Stimulated activated CD8-positive, alpha-beta memory T cell treated with anti-CD3 and anti-CD28 coated beads, Interleukin-2, amount 100 ng/mL, for 48 hours (primary cell): ENCODE measurements at regions not wholly inside any gene's neighbourhood (a gene's known extent, or its start where the extent isn't known, plus 50 kb on each side); places are given as distances from the start of the nearest gene placed in this dataset.
"Not testable (repeated sequence)": the region's sequence is repeated elsewhere in the genome, so short reads cannot be mapped to it uniquely, and the experiment has no call there.

Experiments
- DNase-seq, 2 donors: peaks; one replicate each; pipeline ENCODE4 v3.0.0-alpha.2; 2020; ENCODE audit warnings: low read depth in 2 of 2

- no peak for DNase-seq
Measured at GRCh38 chr13:24563087-24563486, 50.5 kb upstream of the PARP4 start.

GRCh38 chr13:24563971-24564370 is 51.4 kb upstream of the PARP4 start:
- not testable (repeated sequence) for DNase-seq

GRCh38 chr13:24564881-24565280 is 52.3 kb upstream of the PARP4 start:
- DNase-seq = no peak

GRCh38 chr13:24567593-24567992 is 55.0 kb upstream of the PARP4 start:
- DNase-seq = not testable (repeated sequence)

GRCh38 chr13:24574847-24575246 is 62.3 kb upstream of the PARP4 start:
- no peak for DNase-seq

- DNase-seq = not testable (repeated sequence)
Measured at GRCh38 chr13:24580315-24580714, 67.7 kb upstream of the PARP4 start.

GRCh38 chr13:24581578-24581977 is 69.0 kb upstream of the PARP4 start:
- DNase-seq = not testable (repeated sequence)

- not testable (repeated sequence) for DNase-seq
Measured at GRCh38 chr13:24591697-24592096, 79.1 kb upstream of the PARP4 start.

- not testable (repeated sequence) for DNase-seq
Measured at GRCh38 chr13:24597906-24598670, 82.1 kb upstream of the ATP12A start.

GRCh38 chr13:24599019-24599791 is 81.0 kb upstream of the ATP12A start:
- not testable (repeated sequence) for DNase-seq

- no peak for DNase-seq
Measured at GRCh38 chr13:24605923-24606372, 74.3 kb upstream of the ATP12A start.

- no peak for DNase-seq
Measured at GRCh38 chr13:24606486-24607170, 73.6 kb upstream of the ATP12A start.

- DNase-seq = no peak
Measured at GRCh38 chr13:24610956-24611355, 69.3 kb upstream of the ATP12A start.

- DNase-seq = no peak
Measured at GRCh38 chr13:24612726-24613125, 67.5 kb upstream of the ATP12A start.

- DNase-seq = no peak
Measured at GRCh38 chr13:24613128-24613527, 67.1 kb upstream of the ATP12A start.

- DNase-seq = no peak
Measured at GRCh38 chr13:24613755-24614154, 66.5 kb upstream of the ATP12A start.

- DNase-seq = no peak
Measured at GRCh38 chr13:24614306-24615080, 65.7 kb upstream of the ATP12A start.

GRCh38 chr13:24615114-24615513 is 65.1 kb upstream of the ATP12A start:
- no peak for DNase-seq

- no peak for DNase-seq
Measured at GRCh38 chr13:24615911-24616472, 64.2 kb upstream of the ATP12A start.

- no peak for DNase-seq
Measured at GRCh38 chr13:24616514-24616913, 63.7 kb upstream of the ATP12A start.
